GM21381 (cell line): ENCODE measurements at regions not wholly inside any gene's neighbourhood (a gene's known extent, or its start where the extent isn't known, plus 50 kb on each side); places are given as distances from the start of the nearest gene placed in this dataset.

ENCODE experiments used
- ATAC-seq: cut with Tn5 transposase; IDR thresholded peaks from one replicate; pipeline ENCODE4 v1.9.1; 2021; ENCODE audit warnings: mild to moderate bottlenecking, moderate library complexity; ENCODE audit not compliant: unreplicated experiment

DNA sequence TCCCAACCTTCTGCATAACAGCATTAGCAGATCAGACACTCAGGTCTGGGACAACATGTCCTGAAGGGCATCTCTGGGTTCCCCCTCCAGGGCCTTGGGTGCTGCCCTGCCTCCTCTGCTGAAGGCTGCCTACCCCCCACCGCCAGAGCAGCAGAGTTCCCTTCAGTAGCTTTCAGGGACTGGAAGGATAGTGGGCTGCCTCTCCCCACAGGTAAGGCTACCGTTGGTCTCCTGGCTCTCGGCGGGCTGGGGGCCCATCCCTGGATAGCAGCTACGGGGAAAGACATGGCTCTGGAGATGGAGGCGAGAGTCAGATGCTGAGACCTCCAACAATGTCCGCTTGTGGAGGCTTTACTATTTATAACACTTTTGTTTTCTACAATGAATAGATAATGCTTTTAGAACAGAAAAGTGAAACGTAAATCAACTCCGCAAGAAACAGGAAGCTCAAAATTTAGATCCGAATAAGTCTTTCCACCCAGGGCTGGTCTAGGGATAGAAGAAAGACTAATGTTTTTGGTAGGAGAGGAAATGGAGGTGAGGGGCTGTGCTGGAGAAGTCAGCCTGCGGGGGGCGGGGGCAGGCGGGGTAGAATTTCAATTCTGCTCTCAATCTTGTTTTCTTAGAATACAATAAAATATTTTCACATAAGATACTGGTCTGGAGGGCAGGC is 58.4 kb downstream of the ARL4C start:
- no peak for ATAC-seq

DNA sequence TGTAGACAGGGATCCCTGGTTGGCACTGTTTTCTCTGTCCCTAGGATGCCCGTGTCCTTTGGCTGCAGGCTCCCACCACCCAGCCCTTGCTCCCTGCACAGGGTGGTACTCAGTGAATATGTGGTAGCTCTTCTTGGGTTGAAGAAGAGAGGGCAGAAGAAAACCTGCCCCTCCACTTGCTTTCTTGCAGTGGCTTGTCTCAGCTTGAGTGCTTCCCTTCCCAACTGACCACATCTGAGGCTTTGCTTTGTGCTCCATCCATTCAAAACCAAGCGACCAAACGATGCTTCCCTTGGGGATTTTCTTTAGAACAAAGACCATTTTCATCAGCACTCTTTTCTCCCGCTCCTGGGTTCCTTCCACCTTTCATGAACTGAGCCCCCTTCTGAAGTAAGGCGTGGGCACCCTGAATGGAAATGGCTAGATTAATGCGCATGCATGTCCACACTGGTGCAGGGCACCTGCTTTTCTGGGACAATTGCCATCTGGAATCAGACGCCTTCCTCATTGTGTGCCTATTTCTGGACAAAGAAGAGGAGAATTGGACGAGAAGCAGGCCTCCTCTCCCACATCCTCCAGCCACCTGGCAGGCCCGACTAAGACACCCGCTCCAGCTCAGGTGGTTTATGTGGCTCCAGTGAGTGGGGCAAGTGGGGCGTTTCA is 59.1 kb downstream of the ARL4C start:
- no peak for ATAC-seq

DNA sequence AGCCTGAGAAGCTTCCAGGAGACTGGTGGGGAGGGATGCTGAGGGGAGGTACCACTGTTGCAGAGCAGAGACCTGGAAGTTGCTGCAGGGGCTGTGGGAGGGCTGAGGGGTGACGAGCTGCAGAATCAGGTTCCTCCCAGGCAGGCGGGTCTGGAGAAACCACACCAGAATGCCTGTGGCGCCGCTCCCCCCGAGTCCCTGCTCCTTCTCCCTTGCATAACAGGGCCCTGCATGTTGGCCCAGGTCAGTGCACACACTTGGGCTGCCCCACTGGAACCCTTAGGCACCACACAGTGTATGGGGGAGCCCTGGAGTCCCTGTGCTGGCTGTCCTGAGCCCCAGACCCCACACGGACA is 60.4 kb downstream of the ARL4C start:
- no peak for ATAC-seq

DNA sequence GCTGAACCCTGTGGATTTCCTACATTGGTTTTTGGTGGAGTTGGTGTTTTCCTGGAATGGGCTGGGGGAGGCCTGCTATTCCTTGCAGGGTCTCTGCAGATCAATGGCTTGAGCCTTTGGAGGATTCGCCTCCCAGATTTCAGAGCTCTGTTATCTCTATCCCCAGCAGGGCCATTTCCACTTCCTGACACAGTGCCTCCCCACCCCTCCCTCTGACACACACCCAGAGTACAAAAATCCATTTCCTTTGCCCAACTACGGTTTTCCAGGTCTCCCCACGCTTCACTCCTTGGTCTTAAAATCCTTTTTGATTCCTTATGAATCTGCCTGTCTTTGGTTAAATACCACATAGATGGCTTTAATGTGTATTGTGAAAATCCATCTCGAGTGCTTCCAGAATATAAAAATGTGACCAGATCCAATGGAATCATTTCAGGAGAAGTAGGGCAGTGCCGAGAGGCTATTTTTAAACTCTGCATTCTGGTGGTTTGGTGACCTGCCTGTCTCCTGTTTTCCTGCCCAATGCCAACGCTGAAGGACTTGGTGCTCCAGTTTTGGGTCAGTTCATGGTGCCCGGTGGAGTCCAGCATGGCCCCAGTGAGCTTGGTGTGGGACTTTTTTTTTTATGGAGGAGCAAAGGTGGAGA is 60.9 kb downstream of the ARL4C start:
- no peak for ATAC-seq

DNA sequence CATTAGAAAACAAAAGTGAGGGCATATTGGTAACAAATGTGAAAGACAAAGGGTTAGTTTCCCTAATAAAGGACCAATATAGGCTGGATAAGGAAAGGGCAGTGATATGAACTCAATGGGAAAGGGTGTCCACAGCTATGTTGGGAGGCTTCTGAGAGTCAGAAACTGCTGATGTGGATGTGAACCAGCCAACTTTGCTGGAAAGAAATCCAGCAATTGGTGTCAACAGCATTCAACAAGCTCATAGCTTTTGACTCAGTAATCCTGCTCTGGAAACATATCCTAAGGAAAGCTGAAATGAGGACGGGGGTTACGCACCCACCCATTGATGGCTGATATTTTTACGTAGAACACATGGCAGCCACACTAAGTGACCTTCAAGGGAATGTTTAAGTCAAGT is 63.7 kb downstream of the ARL4C start:
- ATAC-seq: no peak

DNA sequence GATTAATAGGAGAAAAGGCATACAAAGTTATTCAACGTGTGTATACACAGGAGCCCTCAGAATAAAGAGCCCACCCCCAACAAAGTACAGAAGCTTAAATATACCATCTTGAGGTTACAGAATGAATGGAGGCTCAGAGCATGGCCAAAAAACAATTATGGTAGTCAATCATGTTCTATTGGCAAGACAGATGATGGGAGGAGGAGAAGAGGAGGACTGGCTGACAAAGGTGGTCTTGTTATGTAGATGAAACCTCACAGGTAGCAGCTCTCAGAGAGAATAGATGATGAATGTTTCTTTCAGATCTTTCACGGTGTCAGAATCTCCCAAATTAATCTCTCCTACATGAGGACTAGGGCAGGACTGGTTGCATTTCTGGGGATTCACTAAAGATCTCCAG is 66.0 kb downstream of the ARL4C start:
- ATAC-seq: no peak

DNA sequence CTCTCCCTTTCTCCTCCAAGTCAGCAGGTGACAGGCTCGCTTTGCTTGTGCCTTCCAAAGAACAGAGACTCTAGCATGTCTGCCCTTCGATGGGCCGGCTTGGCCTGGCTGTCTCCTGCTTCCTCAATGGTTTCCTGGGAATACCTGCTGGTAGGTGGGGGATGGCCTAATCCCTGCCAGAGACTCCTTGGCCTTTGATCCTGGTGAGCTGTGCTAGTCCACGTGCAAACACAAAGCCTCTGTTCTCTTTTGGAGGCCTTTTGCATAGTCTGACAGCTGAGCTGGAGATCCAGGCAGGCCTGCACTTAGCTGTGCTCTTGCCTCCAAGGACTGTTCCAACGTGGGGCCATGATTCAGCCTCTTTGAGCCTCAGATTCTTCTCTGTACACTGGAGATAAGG is 67.6 kb downstream of the ARL4C start:
- no peak for ATAC-seq

DNA sequence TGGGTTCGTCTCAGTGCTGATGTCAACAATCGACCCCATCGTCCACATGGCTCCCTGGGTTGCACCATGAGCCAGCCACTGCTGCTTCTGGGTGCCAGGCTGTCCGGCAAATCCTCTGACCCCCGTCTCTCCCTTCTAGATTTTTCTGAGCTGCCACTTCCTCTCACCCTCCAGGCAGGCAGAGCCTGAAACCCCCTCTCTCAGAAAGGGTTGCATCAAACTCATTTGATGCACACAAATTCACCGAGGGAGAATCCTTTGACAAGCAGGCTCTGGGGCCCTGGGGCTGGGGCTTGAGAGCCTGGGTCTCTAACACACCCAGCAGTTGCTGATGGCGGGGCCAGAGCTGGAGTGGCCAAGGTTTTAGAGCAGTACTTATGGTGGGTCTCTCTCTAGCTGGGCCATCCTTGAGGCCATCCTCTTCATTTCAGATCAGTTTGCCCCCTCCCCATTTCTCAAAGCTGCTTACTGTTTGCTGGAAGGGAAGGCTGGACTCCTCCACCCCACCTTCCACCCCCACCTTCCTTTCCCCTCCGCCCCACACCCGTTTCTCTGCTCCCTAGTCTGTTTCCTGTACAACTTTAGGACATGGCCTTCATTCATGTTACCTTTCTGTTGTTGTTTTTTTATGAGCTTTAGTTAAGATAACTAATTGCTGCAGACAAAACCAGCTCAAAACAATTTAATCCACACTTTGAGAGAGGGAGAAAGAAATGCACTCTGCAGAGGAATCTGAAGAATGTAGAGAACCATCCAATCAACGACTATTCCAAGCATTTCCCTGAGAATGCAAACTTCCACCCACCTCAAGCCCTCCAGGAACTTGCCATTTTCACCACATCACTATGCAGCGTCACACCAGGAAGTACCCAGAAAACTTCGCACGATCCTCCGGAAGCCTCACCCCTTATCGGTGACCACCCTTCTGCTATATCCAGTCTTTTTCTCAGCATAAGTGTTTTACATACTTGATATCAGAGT is 69.5 kb downstream of the ARL4C start:
- no peak for ATAC-seq

DNA sequence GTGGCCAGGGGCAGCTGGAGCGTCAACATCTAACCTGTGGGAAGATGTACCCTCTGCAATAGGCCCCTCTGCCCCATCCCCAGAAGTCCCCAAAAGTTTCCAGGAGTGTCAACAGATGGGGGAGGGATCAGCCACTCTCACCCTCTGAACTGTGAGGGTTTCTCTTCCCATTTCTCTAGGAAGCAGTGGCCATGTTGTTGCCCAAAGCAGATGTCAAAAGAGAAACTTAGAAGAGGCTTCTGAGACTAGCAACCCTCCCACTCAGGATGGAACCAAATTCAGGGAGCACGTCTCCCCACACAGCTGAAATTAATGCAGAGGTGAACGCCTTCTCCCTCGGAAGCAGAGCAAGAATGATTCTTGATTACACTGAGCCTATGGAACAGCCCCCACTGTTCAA is 70.3 kb downstream of the ARL4C start:
- peak; percentile 35 for ATAC-seq

DNA sequence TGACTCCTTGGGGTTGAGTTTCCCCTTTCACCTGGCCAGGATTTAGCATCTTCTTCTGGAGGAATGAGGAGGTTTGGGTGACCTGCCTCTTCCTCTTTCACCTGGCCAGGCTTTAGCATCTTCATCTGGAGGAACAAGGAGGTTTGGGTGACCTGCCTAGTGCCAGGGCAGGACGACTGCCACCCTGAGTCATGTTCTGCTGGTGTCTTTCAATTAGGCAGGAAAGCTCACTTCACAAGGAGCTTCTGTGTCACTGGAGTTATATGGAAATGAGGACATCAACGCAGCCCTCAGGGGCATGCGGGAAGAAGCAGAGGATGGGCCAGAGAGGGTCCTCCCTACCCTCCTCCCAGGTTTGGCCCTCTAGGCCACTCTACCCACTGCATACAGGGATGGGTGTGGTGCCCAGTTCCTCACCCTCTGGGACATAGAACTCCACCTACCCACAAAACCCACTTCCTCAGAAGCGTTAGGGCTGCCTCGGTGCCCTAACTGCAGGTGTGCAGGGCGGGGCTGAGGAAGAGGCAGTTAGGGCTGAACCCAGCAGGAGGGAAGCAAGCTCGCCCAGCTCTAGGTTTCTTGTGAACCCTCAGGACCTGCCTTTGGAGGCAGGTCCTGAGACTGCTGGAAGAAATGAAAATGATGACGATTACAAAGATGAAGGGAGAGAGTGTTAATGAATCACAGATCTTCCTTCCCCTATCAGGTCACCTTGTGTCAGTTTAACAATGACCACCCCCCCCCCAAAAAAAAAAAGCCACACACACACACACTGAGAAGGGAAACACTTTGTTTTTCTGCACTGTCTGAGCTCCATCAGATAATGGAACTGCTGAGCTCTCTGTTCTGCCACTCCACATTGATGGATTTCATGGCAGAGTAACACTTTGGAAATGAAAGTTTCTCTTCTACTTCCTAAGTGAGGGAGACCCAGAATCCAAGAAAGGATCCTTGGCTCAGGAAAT is 71.0 kb downstream of the ARL4C start:
- peak; percentile 85 for ATAC-seq

DNA sequence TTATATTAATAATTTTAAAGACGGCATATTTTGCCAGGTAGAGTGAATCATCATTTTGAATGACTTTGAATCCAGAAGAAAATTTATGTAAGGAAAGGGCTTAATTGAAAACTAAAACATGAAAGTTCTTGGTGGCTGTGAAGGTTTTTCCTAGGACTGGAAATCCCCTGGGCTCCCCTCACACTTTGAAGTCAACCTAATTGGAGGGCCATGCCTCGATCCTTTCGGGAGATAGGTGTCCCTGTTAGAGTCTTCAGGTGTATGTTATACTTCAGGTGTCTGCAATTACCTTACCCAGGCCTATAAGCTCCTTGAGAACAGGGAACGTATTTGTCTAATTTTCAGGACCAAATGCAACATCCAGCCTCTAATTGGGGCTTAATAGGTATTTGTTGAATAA is 73.0 kb downstream of the ARL4C start:
- no peak for ATAC-seq

DNA sequence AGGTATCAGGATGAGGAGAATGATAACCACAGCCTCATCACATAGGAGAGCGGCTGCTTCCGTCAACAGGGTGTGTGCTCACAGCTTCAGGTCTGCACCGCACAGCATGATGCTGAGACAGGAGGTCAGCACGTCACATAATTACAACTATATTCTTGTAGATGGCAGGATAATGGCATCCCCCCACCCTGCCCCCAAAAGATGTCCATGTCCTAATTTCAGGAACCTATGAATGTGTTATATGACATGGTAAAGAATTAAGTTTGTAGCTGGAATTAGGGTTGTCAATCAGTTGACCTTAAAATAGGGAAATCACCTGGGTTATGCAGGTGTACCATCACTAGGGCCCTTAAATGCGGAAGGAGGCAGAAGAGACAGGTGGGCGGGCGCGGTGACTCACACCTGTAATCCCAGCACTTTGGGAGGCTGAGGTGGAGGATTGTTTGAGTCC is 73.9 kb downstream of the ARL4C start:
- no peak for ATAC-seq

DNA sequence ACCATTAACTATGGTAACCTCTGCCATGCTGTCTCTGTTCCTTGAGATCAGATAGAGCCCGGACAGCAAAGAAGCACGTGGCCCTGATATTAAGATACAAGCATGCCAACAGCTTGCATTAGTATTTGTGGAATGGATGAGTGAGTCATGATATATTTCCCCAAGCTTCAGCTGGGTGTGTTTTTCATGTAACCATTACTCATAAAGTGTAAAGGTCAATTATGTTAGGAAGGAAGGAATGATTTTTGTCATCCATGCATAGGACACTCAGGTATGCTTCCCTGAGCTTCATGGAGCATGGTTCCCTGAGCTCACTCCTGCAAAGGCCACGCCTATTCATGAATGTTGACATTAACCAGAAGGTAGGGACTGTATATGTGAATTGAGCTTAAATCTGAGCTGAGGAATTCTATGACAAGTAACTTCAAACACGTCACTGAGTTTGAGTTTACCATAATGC is 74.6 kb downstream of the ARL4C start:
- no peak for ATAC-seq

DNA sequence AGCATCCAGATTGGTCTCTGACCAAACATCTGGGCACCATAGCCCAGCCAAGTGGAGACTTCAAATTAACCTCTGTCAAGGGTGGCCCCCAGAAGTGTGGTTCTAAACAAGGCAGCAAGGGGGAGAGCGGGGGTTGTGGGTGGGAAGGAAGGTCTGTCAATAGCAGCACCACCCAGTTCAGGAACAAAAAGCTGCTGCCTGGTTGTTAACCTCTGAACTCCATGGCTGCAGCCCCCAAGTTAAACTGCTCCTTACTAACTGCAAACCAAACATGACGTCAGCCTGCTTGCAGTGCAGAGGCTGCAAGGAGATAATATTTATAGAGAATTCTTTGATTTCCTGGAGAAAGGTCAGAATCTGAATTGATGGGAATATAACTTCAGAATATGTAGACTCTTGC is 76.5 kb downstream of the ARL4C start:
- no peak for ATAC-seq

DNA sequence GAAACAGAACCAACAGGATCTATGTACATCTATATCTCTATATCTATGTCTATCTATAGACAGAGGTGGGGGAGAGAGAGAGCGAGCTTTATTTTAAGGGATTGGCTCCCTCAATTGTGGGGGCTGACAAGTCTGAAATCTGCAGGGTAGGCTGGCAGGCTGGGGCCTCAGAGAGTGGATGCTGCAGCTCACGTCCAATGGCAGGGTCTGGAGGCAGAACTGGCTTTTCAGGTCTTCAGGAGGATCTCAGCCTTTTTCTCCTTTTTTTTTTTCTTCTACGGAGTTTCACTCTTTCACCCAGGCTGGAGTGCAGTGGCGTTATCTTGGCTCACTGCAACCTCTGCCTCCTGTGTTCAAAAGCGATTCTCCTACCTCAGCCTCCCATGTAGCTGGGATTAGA is 77.2 kb downstream of the ARL4C start:
- no peak for ATAC-seq

DNA sequence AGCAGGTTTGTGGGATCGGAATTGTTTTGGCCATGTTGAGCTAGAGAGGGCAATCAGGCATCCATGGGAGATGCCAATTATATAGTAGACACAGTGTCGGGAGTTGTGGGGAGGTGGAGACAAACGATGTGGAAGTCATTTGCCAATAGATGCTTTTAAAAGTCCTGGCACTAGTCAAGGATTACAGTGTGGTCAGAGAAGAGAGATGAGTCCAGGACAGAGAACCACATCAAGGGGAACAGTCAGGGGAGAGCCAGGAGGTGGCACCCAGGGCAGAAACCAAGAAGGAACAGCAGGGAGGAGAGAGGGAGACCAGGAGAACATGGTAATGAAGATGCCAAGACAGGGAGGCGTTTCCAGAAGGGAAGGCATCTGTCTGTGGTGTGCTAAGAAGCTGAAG is 81.2 kb downstream of the ARL4C start:
- no peak for ATAC-seq

DNA sequence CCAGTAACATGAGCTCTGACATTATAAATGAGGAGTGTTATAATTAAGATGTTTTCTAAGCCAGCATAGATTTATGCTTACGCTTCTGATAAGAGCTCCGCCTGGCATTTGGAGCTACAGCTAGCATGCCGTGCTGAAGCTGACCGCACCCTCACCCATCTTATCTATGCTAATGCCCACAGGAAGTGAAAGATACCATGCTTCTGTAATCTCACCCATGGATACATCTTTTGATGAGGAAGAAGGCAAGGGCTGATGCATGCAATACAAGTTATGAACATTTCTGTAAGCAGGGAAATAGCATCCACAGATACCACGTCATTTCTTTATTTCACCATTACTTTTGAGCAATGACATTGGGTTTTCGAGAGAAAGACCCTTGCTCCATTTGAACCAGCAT is 82.3 kb downstream of the ARL4C start:
- no peak for ATAC-seq

DNA sequence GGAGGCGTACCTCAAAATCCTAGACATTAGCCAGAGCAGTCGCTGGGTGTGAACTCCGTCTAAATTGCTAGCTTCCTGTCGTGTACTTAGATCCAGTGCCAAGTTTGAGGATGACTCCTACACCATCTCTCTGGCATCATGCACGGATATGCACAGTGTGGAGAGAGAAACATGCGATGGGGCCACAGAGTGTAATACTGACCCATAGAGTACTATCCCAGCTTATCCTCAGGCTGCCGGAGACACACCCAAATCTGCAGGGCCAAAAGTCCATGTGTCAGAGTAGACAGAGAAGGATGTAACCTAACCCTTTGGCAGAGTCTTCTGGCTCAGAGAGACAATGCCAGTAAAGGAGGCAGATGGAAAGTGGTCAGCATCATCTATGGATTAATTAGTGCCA is 84.2 kb downstream of the ARL4C start:
- no peak for ATAC-seq

DNA sequence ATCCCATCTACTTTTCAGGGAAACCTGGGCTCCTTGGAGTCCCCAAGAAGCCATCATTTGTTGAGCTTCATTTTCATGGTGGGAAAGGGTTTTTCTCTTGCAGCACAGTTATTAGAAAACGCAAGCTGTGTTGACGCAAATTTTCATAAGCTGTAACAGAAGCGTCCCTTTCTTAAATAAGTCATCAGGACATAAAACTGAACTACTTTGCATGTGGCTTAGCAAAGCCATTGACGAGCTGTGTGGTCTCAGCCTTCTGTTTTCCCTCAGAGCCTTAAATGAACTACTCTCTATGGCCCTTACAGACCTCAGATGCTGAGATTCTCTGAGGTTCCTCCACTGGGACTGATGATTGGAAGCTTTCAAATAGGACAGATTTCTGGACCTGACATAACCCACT is 85.1 kb downstream of the ARL4C start:
- ATAC-seq: peak; percentile 96

DNA sequence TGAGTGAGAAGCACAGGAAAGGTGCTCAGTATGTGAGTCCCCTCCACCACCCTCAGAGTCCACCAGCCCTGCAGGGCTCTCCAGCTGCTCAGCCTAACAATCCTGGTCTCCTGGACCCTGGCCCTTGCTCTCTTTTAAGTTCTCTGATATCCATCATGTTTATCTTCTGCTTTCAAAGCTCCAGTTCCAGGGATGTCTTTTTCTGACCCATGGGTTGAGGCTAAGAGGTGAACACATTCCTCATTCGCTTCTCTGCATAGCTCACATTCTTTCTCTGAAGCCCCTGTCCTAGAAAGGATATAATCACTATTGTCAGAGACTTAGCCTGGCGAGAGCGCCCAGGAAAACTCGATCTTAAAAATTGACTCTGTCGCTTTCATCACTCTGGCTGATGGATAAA is 86.4 kb downstream of the ARL4C start:
- ATAC-seq: no peak
